ENCODE measurements at regions not wholly inside any gene's neighbourhood (a gene's known extent, or its start where the extent isn't known, plus 50 kb on each side); places are given as distances from the start of the nearest gene placed in this dataset.

- TF ChIP-seq CTCF (IDR thresholded peaks at IDR 0.05; ENCODE audit: borderline replicate concordance, extremely low read depth, low read length, poor library complexity, severe bottlenecking) (peak; percentile 35), EZH2 (IDR thresholded peaks at IDR 0.05; ENCODE audit: borderline replicate concordance, low read depth, low read length, severe bottlenecking) (no peak)
Observed at GRCh38 chr2:6103949-6104348, 411.8 kb downstream of the SOX11 start.
